HepG2 (cell line): ENCODE measurements at regions not wholly inside any gene's neighbourhood (a gene's known extent, or its start where the extent isn't known, plus 50 kb on each side); places are given as distances from the start of the nearest gene placed in this dataset.

Experiments
- ATAC-seq: fragments of 200-7000 bp; cut with Tn5 transposase; 3 replicates; pipeline ENCODE4 v1.9.1; 2020; ENCODE audit warnings: mild to moderate bottlenecking, moderate library complexity
- BruUV-seq: library from RNA; stranded (reverse); fragments of 400-500 nt; replicated peaks from 2 replicates; lab custom pipeline; 2021; lab: Mats Ljungman, UMichigan
- CTCF ChIA-PET: fragments of 300-600 bp; formaldehyde crosslinking; extraction: SDS; loops from one replicate; lab custom pipeline; 2021; ENCODE audit warnings: low total read pairs, inconsistent platforms, low intra/inter-chr PET ratio; lab: Yijun Ruan, JAX
- POLR2A ChIA-PET: fragments of 350-600 bp; sonication (Branson Sonifier 250); formaldehyde crosslinking; loops from one replicate; lab custom pipeline; 2020; ENCODE audit warnings: antibody characterized with exemption, inconsistent platforms; lab: Yijun Ruan, JAX
- DNase-seq: peaks from one replicate; pipeline ENCODE4 v3.0.0-alpha.2; 2015; ENCODE audit warnings: low spot score
- FAIRE-seq: peaks from 3 replicates; lab custom pipeline; 2011; peaks lifted over from hg19 to GRCh38; lab: Jason Lieb, UNC
- H2AFZ ChIP-seq: one replicate; pipeline ENCODE4 v1.6.1; 2011; ENCODE audit warnings: low read length, inconsistent platforms
- H3K27ac ChIP-seq: fragments of 300-600 bp; 3 replicates; pipeline ENCODE4 v1.8.0; 2011; ENCODE audit warnings: mixed run types, mild to moderate bottlenecking, mixed read lengths, low read length, inconsistent platforms; ENCODE audit not compliant: insufficient read depth; ENCODE audit errors: extremely low read length
- H3K27me3 ChIP-seq, 2 experiments: fragments of 200-600 bp in 1 of 2; 2 replicates in 1 of 2; 3 replicates in 1 of 2; pipeline versions ENCODE4 v1.6.0 to v1.8.0; 2011; ENCODE audit warnings: low read length in 2 of 2, mild to moderate bottlenecking in 2 of 2, moderate library complexity in 2 of 2, inconsistent platforms in 1 of 2; ENCODE audit not compliant: insufficient read depth in 2 of 2, control insufficient read depth in 1 of 2
- H3K36me3 ChIP-seq, 2 experiments: fragments of 200-600 bp in 1 of 2; replicated peaks in 1 of 2; 2 replicates in 1 of 2; 3 replicates in 1 of 2; pipeline versions ENCODE4 v1.5.1 to v1.8.0; 2011; ENCODE audit warnings: low read length in 2 of 2, inconsistent platforms in 1 of 2; ENCODE audit not compliant: insufficient read depth in 2 of 2, control insufficient read depth in 1 of 2
- H3K4me1 ChIP-seq: 2 replicates; pipeline ENCODE4 v1.5.1; 2012; ENCODE audit warnings: low read length, inconsistent platforms; ENCODE audit not compliant: insufficient read depth
- H3K4me2 ChIP-seq: 2 replicates; pipeline ENCODE4 v1.6.0; 2011; ENCODE audit warnings: low read depth, low read length, inconsistent platforms
- H3K4me3 ChIP-seq, 3 experiments: fragments of 200-600 bp in 1 of 3; sonication (generic), shearing (Covaris generic) in 1 of 3; replicated peaks in 1 of 3; 2 replicates each; pipeline ENCODE4 v1.5.1; 2011 to 2016; ENCODE audit warnings: low read length in 3 of 3, inconsistent platforms in 2 of 3, low read depth in 2 of 3, mild to moderate bottlenecking in 2 of 3, control low read depth in 1 of 3, mixed read lengths in 1 of 3; ENCODE audit not compliant: insufficient read depth in 1 of 3
- H3K79me2 ChIP-seq: one replicate; pipeline ENCODE4 v1.6.1; 2011; ENCODE audit warnings: low read length, inconsistent platforms; ENCODE audit not compliant: insufficient read depth
- H3K9ac ChIP-seq: 2 replicates; pipeline ENCODE4 v1.6.0; 2011; ENCODE audit warnings: mild to moderate bottlenecking, low read depth, low read length, inconsistent platforms; ENCODE audit not compliant: insufficient read depth
- H3K9me3 ChIP-seq: 2 replicates; pipeline ENCODE4 v1.5.1; 2012; ENCODE audit warnings: mild to moderate bottlenecking, low read length
- H4K20me1 ChIP-seq: 2 replicates; pipeline ENCODE4 v1.6.0; 2011; ENCODE audit warnings: inconsistent platforms, mild to moderate bottlenecking, low read length, moderate library complexity; ENCODE audit not compliant: insufficient read depth
- ATF7-NPFF ChIP-seq: sonication (generic); formaldehyde crosslinking; IDR thresholded peaks from 2 replicates; pipeline ENCODE4 v1.8.1; 2023; ENCODE audit warnings: mild to moderate bottlenecking, low read depth, missing genetic modification reagents, moderate library complexity
- BHLHE40 ChIP-seq: IDR thresholded peaks from 2 replicates; pipeline ENCODE4 v1.6.1; 2011; ENCODE audit warnings: low read length, improper control_type of control experiment
- BRD4 ChIP-seq: sonication (generic); formaldehyde crosslinking; IDR thresholded peaks from 2 replicates; pipeline ENCODE4 v1.4.0; 2020; ENCODE audit warnings: missing genetic modification reagents
- CHD2 ChIP-seq: IDR thresholded peaks from 2 replicates; pipeline ENCODE4 v1.6.1; 2011; ENCODE audit warnings: low read depth, low read length, improper control_type of control experiment
- CSRNP1 ChIP-seq: sonication (generic); formaldehyde crosslinking; IDR thresholded peaks from 2 replicates; pipeline ENCODE4 v1.8.1; 2023; ENCODE audit warnings: mild to moderate bottlenecking, missing genetic modification reagents
- ELF4 ChIP-seq: sonication (generic); formaldehyde crosslinking; IDR thresholded peaks from 2 replicates; pipeline ENCODE4 v1.5.0; 2020; ENCODE audit warnings: missing genetic modification reagents, mild to moderate bottlenecking, moderate library complexity, borderline replicate concordance
- MIER2 ChIP-seq: IDR thresholded peaks from 2 replicates; pipeline ENCODE4 v1.6.1; 2016; ENCODE audit warnings: missing biosample characterization, missing genetic modification reagents
- POLR2AphosphoS2 ChIP-seq: IDR thresholded peaks from 2 replicates; pipeline ENCODE4 v1.6.1; 2011; ENCODE audit warnings: low read depth, low read length, improper control_type of control experiment
- PRPF4 ChIP-seq: fragments of 200-400 bp; formaldehyde crosslinking; IDR thresholded peaks from 2 replicates; pipeline ENCODE4 v1.6.1; 2016; ENCODE audit warnings: low read length, low read depth; ENCODE audit not compliant: poor library complexity, severe bottlenecking
- TRIM24 ChIP-seq: sonication (generic); formaldehyde crosslinking; IDR thresholded peaks from 2 replicates; pipeline ENCODE4 v1.8.0; 2022; ENCODE audit warnings: mild to moderate bottlenecking, missing genetic modification reagents
- ZNF292 ChIP-seq: sonication (generic); formaldehyde crosslinking; IDR thresholded peaks from 2 replicates; pipeline ENCODE4 v1.8.1; 2022; ENCODE audit warnings: mild to moderate bottlenecking, low read depth, missing genetic modification reagents, borderline replicate concordance
- ZNF34 ChIP-seq: sonication (generic); formaldehyde crosslinking; IDR thresholded peaks from 2 replicates; pipeline ENCODE4 v1.4.0; 2020; ENCODE audit warnings: mild to moderate bottlenecking, missing genetic modification reagents, borderline replicate concordance
- ZNF703 ChIP-seq: sonication (generic); formaldehyde crosslinking; IDR thresholded peaks from 2 replicates; pipeline ENCODE4 v1.5.1; 2020; ENCODE audit warnings: missing genetic modification reagents, mild to moderate bottlenecking, moderate library complexity, borderline replicate concordance
- ZNF724P ChIP-seq: sonication (generic); formaldehyde crosslinking; IDR thresholded peaks from 2 replicates; pipeline ENCODE4 v1.8.0; 2022; ENCODE audit warnings: missing genetic modification reagents, borderline replicate concordance
- WGBS: methylation state at CpG from one replicate; pipeline ENCODE4 v1.1.6; 2017; ENCODE audit warnings: low lambda C conversion rate; 5-methylcytosine and 5-hydroxymethylcytosine counted together
- in situ Hi-C: cut with HindIII; loops from 2 replicates; pipeline ENCODE4 v1.10.0; 2017; ENCODE audit warnings: low pct_unique_long_range_greater_than_20kb; ENCODE audit not compliant: extremely low pct_ligation_motif_present
- intact Hi-C: fragments of 100-400 bp; cut with micrococcal nuclease; formaldehyde crosslinking; loops from one replicate; pipeline ENCODE4 v1.10.0; 2022; ENCODE audit not compliant: unreplicated experiment

GRCh38 chr6:147990159-147990558 lies 352.5 kb upstream of the SASH1 start:
- intact Hi-C loops (no loop called here), in situ Hi-C loops (no loop called here)
- Histone ChIP-seq H3K4me3 (no peak overlapping the region), H3K79me2 (no peaks in the 10 kb centered on the region), H2AFZ (no peak overlapping the region), H3K27ac (no peak overlapping the region), H3K9ac (no peak overlapping the region), H4K20me1 (no peaks in the 10 kb centered on the region), H3K27me3 (no peaks in the 10 kb centered on the region; a peak in 1 of 5 replicates), H3K4me1 (no peaks in the 10 kb centered on the region), H3K36me3 (no peaks in the 10 kb centered on the region), H3K9me3 (no peaks in the 10 kb centered on the region), H3K4me2 (no peak overlapping the region)
- WGBS, result 88% methylated on average over 2 of the region's 2 CpGs
- POLR2A ChIA-PET, result no interaction called here
- CTCF ChIA-PET, result no interaction called here
- FAIRE-seq (no peak), ATAC-seq (no peak), DNase-seq (no peak)
- TF ChIP-seq MIER2 (CRISPR knock-in tag), result no peak
- TF ChIP-seq PRPF4, result no peak
- no peak for TF ChIP-seq BHLHE40
- no peak for TF ChIP-seq TRIM24 (CRISPR knock-in tag)
- no peak for TF ChIP-seq ZNF724P
- no peak for TF ChIP-seq CSRNP1 (CRISPR knock-in tag)
- no peak for TF ChIP-seq BRD4 (CRISPR knock-in tag)
- no peak for TF ChIP-seq ZNF292 (CRISPR knock-in tag)
- no peak for TF ChIP-seq POLR2AphosphoS2
- no peak for TF ChIP-seq ZNF34 (CRISPR knock-in tag)
- TF ChIP-seq CHD2, result no peak
- TF ChIP-seq ATF7-NPFF (CRISPR knock-in tag), result no peak
- TF ChIP-seq ELF4 (CRISPR knock-in tag), result no peak
- TF ChIP-seq ZNF703 (CRISPR knock-in tag), result no peak
- no TSS peak for BruUV-seq
